H9 (cell line): ENCODE measurements at regions not wholly inside any gene's neighbourhood (a gene's known extent, or its start where the extent isn't known, plus 50 kb on each side); places are given as distances from the start of the nearest gene placed in this dataset.

Experiments used
- DNase-seq: peaks from one replicate; pipeline ENCODE4 v3.0.0-alpha.2; 2017
- H2AFZ ChIP-seq: one replicate; pipeline ENCODE4 v1.6.1; 2013; ENCODE audit warnings: mild to moderate bottlenecking, low read length, control low read depth, moderate library complexity
- H2AK5ac ChIP-seq: 2 replicates; pipeline ENCODE4 v1.6.1; 2013; ENCODE audit warnings: low read length, control low read depth, mixed read lengths; ENCODE audit not compliant: insufficient read length
- H2BK120ac ChIP-seq: one replicate; pipeline ENCODE4 v1.6.1; 2013; ENCODE audit warnings: low read depth, mild to moderate bottlenecking, low read length, control low read depth, inconsistent platforms; ENCODE audit not compliant: poor library complexity, severe bottlenecking
- H2BK12ac ChIP-seq: 2 replicates; pipeline ENCODE4 v1.6.1; 2013; ENCODE audit warnings: low read length, control low read depth, mixed read lengths, low read depth; ENCODE audit not compliant: insufficient read length
- H2BK15ac ChIP-seq: 2 replicates; pipeline ENCODE4 v1.6.1; 2013; ENCODE audit warnings: low read depth, low read length, control low read depth
- H2BK20ac ChIP-seq: one replicate; pipeline ENCODE4 v1.6.1; 2013; ENCODE audit warnings: low read depth, mild to moderate bottlenecking, low read length, control low read depth, inconsistent platforms; ENCODE audit not compliant: poor library complexity, severe bottlenecking
- H2BK5ac ChIP-seq: 2 replicates; pipeline ENCODE4 v1.6.1; 2013; ENCODE audit warnings: low read length, control low read depth, mixed read lengths; ENCODE audit not compliant: insufficient read length
- H3K14ac ChIP-seq: 2 replicates; pipeline ENCODE4 v1.6.1; 2013; ENCODE audit warnings: low read length, control low read depth; ENCODE audit not compliant: insufficient read depth
- H3K18ac ChIP-seq: 2 replicates; pipeline ENCODE4 v1.6.1; 2013; ENCODE audit warnings: low read depth, mild to moderate bottlenecking, mixed read lengths, low read length, control low read depth; ENCODE audit not compliant: insufficient read length
- H3K23ac ChIP-seq: 2 replicates; pipeline ENCODE4 v1.6.1; 2013; ENCODE audit warnings: low read length, control low read depth, mixed read lengths, low read depth; ENCODE audit not compliant: insufficient read length
- H3K23me2 ChIP-seq: 2 replicates; pipeline ENCODE4 v1.6.1; 2013; ENCODE audit warnings: low read depth, mild to moderate bottlenecking, mixed read lengths, low read length, control low read depth; ENCODE audit not compliant: insufficient read length, poor library complexity, severe bottlenecking
- H3K27ac ChIP-seq: 2 replicates; pipeline ENCODE4 v1.5.1; 2013; ENCODE audit warnings: low read length, control low read depth, mixed read lengths, low read depth; ENCODE audit not compliant: insufficient read length
- H3K27me3 ChIP-seq: 2 replicates; pipeline ENCODE4 v1.6.1; 2013; ENCODE audit warnings: low read length, control low read depth, inconsistent platforms; ENCODE audit not compliant: insufficient read depth
- H3K4ac ChIP-seq: 2 replicates; pipeline ENCODE4 v1.6.1; 2013; ENCODE audit warnings: low read depth, mild to moderate bottlenecking, control low read depth, inconsistent platforms, low read length, moderate library complexity
- H3K4me1 ChIP-seq: 2 replicates; pipeline ENCODE4 v1.6.1; 2013; ENCODE audit warnings: low read length, control low read depth, inconsistent platforms; ENCODE audit not compliant: insufficient read depth
- H3K4me2 ChIP-seq: 2 replicates; pipeline ENCODE4 v1.6.1; 2013; ENCODE audit warnings: low read length, control low read depth, mixed read lengths; ENCODE audit not compliant: insufficient read length, insufficient read depth
- H3K56ac ChIP-seq: 2 replicates; pipeline ENCODE4 v1.6.1; 2013; ENCODE audit warnings: low read depth, mild to moderate bottlenecking, mixed read lengths, low read length, control low read depth; ENCODE audit not compliant: insufficient read length
- H3K79me1 ChIP-seq: 2 replicates; pipeline ENCODE4 v1.6.1; 2013; ENCODE audit warnings: low read depth, mild to moderate bottlenecking, moderate library complexity, low read length, control low read depth, inconsistent platforms; ENCODE audit not compliant: insufficient read depth, poor library complexity, severe bottlenecking
- H3K79me2 ChIP-seq: 2 replicates; pipeline ENCODE4 v1.6.1; 2013; ENCODE audit warnings: low read length, control low read depth, inconsistent platforms; ENCODE audit not compliant: insufficient read depth
- H3K9ac ChIP-seq: 2 replicates; pipeline ENCODE4 v1.6.1; 2013; ENCODE audit warnings: low read length, control low read depth, mixed read lengths; ENCODE audit not compliant: insufficient read length; ENCODE audit errors: extremely low read depth
- H3K9me3 ChIP-seq: one replicate; pipeline ENCODE4 v1.6.1; 2013; ENCODE audit warnings: low read depth, low read length, inconsistent platforms; ENCODE audit not compliant: control insufficient read depth
- H3T11ph ChIP-seq: one replicate; pipeline ENCODE4 v1.6.1; 2013; ENCODE audit warnings: mild to moderate bottlenecking, low read length, control low read depth, inconsistent platforms
- H4K20me1 ChIP-seq: one replicate; pipeline ENCODE4 v1.6.1; 2013; ENCODE audit not compliant: control insufficient read depth, insufficient read length, insufficient read depth
- H4K5ac ChIP-seq: 2 replicates; pipeline ENCODE4 v1.6.1; 2013; ENCODE audit warnings: low read depth, mild to moderate bottlenecking, mixed read lengths, low read length, control low read depth; ENCODE audit not compliant: insufficient read length
- H4K8ac ChIP-seq: replicated peaks from 2 replicates; pipeline ENCODE4 v1.6.1; 2013; ENCODE audit warnings: low read length, control low read depth, mixed read lengths, low read depth; ENCODE audit not compliant: insufficient read length
- H4K91ac ChIP-seq: 2 replicates; pipeline ENCODE4 v1.6.1; 2013; ENCODE audit warnings: low read depth, mild to moderate bottlenecking, moderate library complexity, mixed read lengths, low read length, control low read depth; ENCODE audit not compliant: insufficient read length
- H3K27ac Mint-ChIP-seq, 3 experiments: 2 replicates in 2 of 3; 3 replicates in 1 of 3; pipeline ENCODE4 v1.8.0; 2020 to 2021; ENCODE audit warnings: mixed read lengths in 3 of 3, mild to moderate bottlenecking in 1 of 3, moderate library complexity in 1 of 3
- H3K27me3 Mint-ChIP-seq: 2 replicates; pipeline ENCODE4 v1.8.0; 2021; ENCODE audit warnings: low read depth, mild to moderate bottlenecking, moderate library complexity, mixed read lengths
- H3K36me3 Mint-ChIP-seq, 3 experiments: 2 replicates in 2 of 3; 3 replicates in 1 of 3; pipeline ENCODE4 v1.8.0; 2020 to 2021; ENCODE audit warnings: low read depth in 3 of 3, mixed read lengths in 3 of 3; ENCODE audit not compliant: insufficient read depth in 1 of 3
- H3K4me1 Mint-ChIP-seq, 2 experiments: 2 replicates each; pipeline ENCODE4 v1.8.0; 2020; ENCODE audit warnings: mixed read lengths in 2 of 2
- H3K4me3 Mint-ChIP-seq, 2 experiments: 2 replicates in 1 of 2; 3 replicates in 1 of 2; pipeline ENCODE4 v1.8.0; 2020 to 2021; ENCODE audit warnings: mild to moderate bottlenecking in 2 of 2, mixed read lengths in 2 of 2, moderate library complexity in 1 of 2
- H3K9me3 Mint-ChIP-seq, 2 experiments: 2 replicates in 1 of 2; 3 replicates in 1 of 2; pipeline ENCODE4 v1.8.0; 2020; ENCODE audit warnings: mild to moderate bottlenecking in 2 of 2, mixed read lengths in 2 of 2, moderate library complexity in 1 of 2
- CTCF ChIP-seq: fragments of 200-600 bp; sonication (generic); conservative IDR thresholded peaks from 3 replicates; pipeline ENCODE4 v1.8.0; 2021; ENCODE audit warnings: antibody characterized with exemption, mild to moderate bottlenecking
- WGBS: extraction: QIAGEN DNeasy Blood & Tissue Kit; methylation state at CpG from one replicate; pipeline ENCODE4 v1.1.7; 2013; ENCODE audit warnings: missing lambda C conversion rate, low lambda C conversion rate, mixed read lengths; ENCODE audit not compliant: insufficient read length; ENCODE audit errors: extremely low coverage; 5-methylcytosine and 5-hydroxymethylcytosine counted together

- no peak overlapping the region for H2BK20ac ChIP-seq
- H3K9ac ChIP-seq: no peak overlapping the region
- no peak overlapping the region for H3K4me3 Mint-ChIP-seq
- no peak overlapping the region for H3K23ac ChIP-seq
- no peaks in the 10 kb centered on the region for H3K27me3 ChIP-seq
- H3K18ac ChIP-seq: no peak overlapping the region
- H3K4me1 Mint-ChIP-seq: no peaks in the 10 kb centered on the region
- no peaks in the 10 kb centered on the region for H3K79me2 ChIP-seq
- no CpG with 5 or more reads among the region's 2 CpGs for WGBS
- H2AK5ac ChIP-seq: no peak overlapping the region
- H2AFZ ChIP-seq: no peak overlapping the region
- H2BK15ac ChIP-seq: no peak overlapping the region
- H3K79me1 ChIP-seq: no peaks in the 10 kb centered on the region
- no peak overlapping the region for H3K14ac ChIP-seq
- H3K9me3 ChIP-seq: no peaks in the 10 kb centered on the region
- no peaks in the 10 kb centered on the region for H4K20me1 ChIP-seq
- peaks cover 0 to 8% (median 0%) of the 10 kb centered on the region in 3 experiments; a peak in 2 of 7 replicates for H3K36me3 Mint-ChIP-seq
- no peak overlapping the region for H3K4me2 ChIP-seq
- peaks cover 25% of the 10 kb centered on the region for H3K27me3 Mint-ChIP-seq
- H2BK12ac ChIP-seq: no peak overlapping the region
- no peak overlapping the region for H4K91ac ChIP-seq
- no peaks in the 10 kb centered on the region for H3K23me2 ChIP-seq
- H3K27ac ChIP-seq: no peak overlapping the region
- TF ChIP-seq CTCF: no peak
- peaks cover 11% of the 10 kb centered on the region in 2 experiments for H3K9me3 Mint-ChIP-seq
- H2BK120ac ChIP-seq: no peak overlapping the region
- H2BK5ac ChIP-seq: no peak overlapping the region
- H3K27ac Mint-ChIP-seq: no peak overlapping the region
- no peaks in the 10 kb centered on the region for H3K4me1 ChIP-seq
- no peak for DNase-seq
- no peak overlapping the region for H4K8ac ChIP-seq
- no peak overlapping the region for H3K4ac ChIP-seq
- no peak overlapping the region for H4K5ac ChIP-seq
- H3K56ac ChIP-seq: no peak overlapping the region
- no peak overlapping the region for H3T11ph ChIP-seq
Observed at GRCh38 chr6:40879169-40879568, 159.9 kb downstream of the UNC5CL start.
